ENCODE measurements at regions not wholly inside any gene's neighbourhood (a gene's known extent, or its start where the extent isn't known, plus 50 kb on each side); places are given as distances from the start of the nearest gene placed in this dataset.

GRCh38 chr4:136847881-136848621 lies 684.2 kb downstream of the PCDH18 start:
- Histone ChIP-seq H3K36me3 (ENCODE audit: control insufficient read depth, insufficient read depth, low read length) (no peaks in the 10 kb centered on the region), H3K27ac (ENCODE audit: low read length) (no peak overlapping the region), H3K9me3 (replicated peaks; ENCODE audit: control insufficient read depth, low read depth, low read length) (peaks cover 3% of the 10 kb centered on the region), H3K4me1 (ENCODE audit: control insufficient read depth, insufficient read depth, low read length) (no peaks in the 10 kb centered on the region), H3K4me3 (ENCODE audit: low read length) (no peak overlapping the region), H3K27me3 (ENCODE audit: control insufficient read depth, insufficient read depth, low read length) (no peaks in the 10 kb centered on the region)
- no peak for DNase-seq
- no CpG with 5 or more reads among the region's 6 CpGs for WGBS (ENCODE audit: insufficient coverage)

GRCh38 chr4:136841526-136841925 lies 690.8 kb downstream of the PCDH18 start:
- H3K4me3 ChIP-seq (ENCODE audit: low read length): no peak overlapping the region
- no peaks in the 10 kb centered on the region for H3K27me3 ChIP-seq (ENCODE audit: control insufficient read depth, insufficient read depth, low read length)
- no peak overlapping the region for H3K27ac ChIP-seq (ENCODE audit: low read length)
- no peak for DNase-seq
- H3K9me3 ChIP-seq (replicated peaks; ENCODE audit: control insufficient read depth, low read depth, low read length): no peaks in the 10 kb centered on the region
- WGBS (ENCODE audit: insufficient coverage): no CpG with 5 or more reads among the region's 2 CpGs
- no peaks in the 10 kb centered on the region for H3K36me3 ChIP-seq (ENCODE audit: control insufficient read depth, insufficient read depth, low read length)
- no peaks in the 10 kb centered on the region for H3K4me1 ChIP-seq (ENCODE audit: control insufficient read depth, insufficient read depth, low read length)

GRCh38 chr4:136838607-136839006 lies 693.7 kb downstream of the PCDH18 start:
- no peak for DNase-seq
- Histone ChIP-seq H3K4me1 (ENCODE audit: control insufficient read depth, insufficient read depth, low read length) (no peaks in the 10 kb centered on the region), H3K27ac (ENCODE audit: low read length) (no peak overlapping the region), H3K4me3 (ENCODE audit: low read length) (no peak overlapping the region), H3K27me3 (ENCODE audit: control insufficient read depth, insufficient read depth, low read length) (no peaks in the 10 kb centered on the region), H3K36me3 (ENCODE audit: control insufficient read depth, insufficient read depth, low read length) (no peaks in the 10 kb centered on the region), H3K9me3 (replicated peaks; ENCODE audit: control insufficient read depth, low read depth, low read length) (no peaks in the 10 kb centered on the region)

- H3K4me3 ChIP-seq (ENCODE audit: low read length): no peak overlapping the region
- H3K27ac ChIP-seq (ENCODE audit: low read length): no peak overlapping the region
- no peak for DNase-seq
- H3K27me3 ChIP-seq (ENCODE audit: control insufficient read depth, insufficient read depth, low read length): no peaks in the 10 kb centered on the region
- H3K9me3 ChIP-seq (replicated peaks; ENCODE audit: control insufficient read depth, low read depth, low read length): no peaks in the 10 kb centered on the region
- no peaks in the 10 kb centered on the region for H3K4me1 ChIP-seq (ENCODE audit: control insufficient read depth, insufficient read depth, low read length)
- WGBS (ENCODE audit: insufficient coverage): 60% methylated on average over 1 of the region's 3 CpGs
- no peaks in the 10 kb centered on the region for H3K36me3 ChIP-seq (ENCODE audit: control insufficient read depth, insufficient read depth, low read length)
Observed at GRCh38 chr4:136831553-136831952, 700.7 kb downstream of the PCDH18 start.

- Histone ChIP-seq H3K4me1 (ENCODE audit: control insufficient read depth, insufficient read depth, low read length) (no peaks in the 10 kb centered on the region), H3K9me3 (replicated peaks; ENCODE audit: control insufficient read depth, low read depth, low read length) (no peaks in the 10 kb centered on the region), H3K4me3 (ENCODE audit: low read length) (no peak overlapping the region), H3K27ac (ENCODE audit: low read length) (no peak overlapping the region), H3K27me3 (ENCODE audit: control insufficient read depth, insufficient read depth, low read length) (no peaks in the 10 kb centered on the region), H3K36me3 (ENCODE audit: control insufficient read depth, insufficient read depth, low read length) (no peaks in the 10 kb centered on the region)
- peak; percentile 30 for DNase-seq
Observed at GRCh38 chr4:136829280-136829679, 703.0 kb downstream of the PCDH18 start.

- Histone ChIP-seq H3K9me3 (replicated peaks; ENCODE audit: control insufficient read depth, low read depth, low read length) (no peaks in the 10 kb centered on the region), H3K4me1 (ENCODE audit: control insufficient read depth, insufficient read depth, low read length) (no peaks in the 10 kb centered on the region), H3K4me3 (ENCODE audit: low read length) (no peak overlapping the region), H3K27me3 (ENCODE audit: control insufficient read depth, insufficient read depth, low read length) (no peaks in the 10 kb centered on the region), H3K36me3 (ENCODE audit: control insufficient read depth, insufficient read depth, low read length) (no peaks in the 10 kb centered on the region), H3K27ac (ENCODE audit: low read length) (no peak overlapping the region)
- DNase-seq: no peak
- WGBS (ENCODE audit: insufficient coverage): 93% methylated on average over 8 of the region's 8 CpGs
Observed at GRCh38 chr4:136823020-136823419, 709.3 kb downstream of the PCDH18 start.

GRCh38 chr4:136818811-136819330 lies 713.4 kb downstream of the PCDH18 start:
- Histone ChIP-seq H3K27ac (ENCODE audit: low read length) (no peak overlapping the region), H3K9me3 (replicated peaks; ENCODE audit: control insufficient read depth, low read depth, low read length) (no peaks in the 10 kb centered on the region), H3K27me3 (ENCODE audit: control insufficient read depth, insufficient read depth, low read length) (no peaks in the 10 kb centered on the region), H3K4me3 (ENCODE audit: low read length) (no peak overlapping the region), H3K36me3 (ENCODE audit: control insufficient read depth, insufficient read depth, low read length) (no peaks in the 10 kb centered on the region), H3K4me1 (ENCODE audit: control insufficient read depth, insufficient read depth, low read length) (no peaks in the 10 kb centered on the region)
- WGBS (ENCODE audit: insufficient coverage): no CpG with 5 or more reads among the region's 1 CpG
- DNase-seq: no peak

- Histone ChIP-seq H3K9me3 (replicated peaks; ENCODE audit: control insufficient read depth, low read depth, low read length) (peaks cover 11% of the 10 kb centered on the region), H3K36me3 (ENCODE audit: control insufficient read depth, insufficient read depth, low read length) (no peaks in the 10 kb centered on the region), H3K27me3 (ENCODE audit: control insufficient read depth, insufficient read depth, low read length) (no peaks in the 10 kb centered on the region), H3K27ac (ENCODE audit: low read length) (no peak overlapping the region), H3K4me3 (ENCODE audit: low read length) (no peak overlapping the region), H3K4me1 (ENCODE audit: control insufficient read depth, insufficient read depth, low read length) (no peaks in the 10 kb centered on the region)
- WGBS (ENCODE audit: insufficient coverage): 97% methylated on average over 35 of the region's 42 CpGs
- no peak for DNase-seq
Observed at GRCh38 chr4:136812100-136812880, 720.0 kb downstream of the PCDH18 start.

GRCh38 chr4:136811496-136812077 lies 720.7 kb downstream of the PCDH18 start:
- no peaks in the 10 kb centered on the region for H3K36me3 ChIP-seq (ENCODE audit: control insufficient read depth, insufficient read depth, low read length)
- peaks cover 11% of the 10 kb centered on the region for H3K9me3 ChIP-seq (replicated peaks; ENCODE audit: control insufficient read depth, low read depth, low read length)
- no peak for DNase-seq
- no peak overlapping the region for H3K27ac ChIP-seq (ENCODE audit: low read length)
- no peaks in the 10 kb centered on the region for H3K27me3 ChIP-seq (ENCODE audit: control insufficient read depth, insufficient read depth, low read length)
- no peaks in the 10 kb centered on the region for H3K4me1 ChIP-seq (ENCODE audit: control insufficient read depth, insufficient read depth, low read length)
- no peak overlapping the region for H3K4me3 ChIP-seq (ENCODE audit: low read length)
- WGBS (ENCODE audit: insufficient coverage): 98% methylated on average over 14 of the region's 14 CpGs

GRCh38 chr4:136810626-136811025 lies 721.7 kb downstream of the PCDH18 start:
- Histone ChIP-seq H3K27me3 (ENCODE audit: control insufficient read depth, insufficient read depth, low read length) (no peaks in the 10 kb centered on the region), H3K9me3 (replicated peaks; ENCODE audit: control insufficient read depth, low read depth, low read length) (peaks cover 11% of the 10 kb centered on the region), H3K36me3 (ENCODE audit: control insufficient read depth, insufficient read depth, low read length) (no peaks in the 10 kb centered on the region), H3K4me3 (ENCODE audit: low read length) (no peak overlapping the region), H3K4me1 (ENCODE audit: control insufficient read depth, insufficient read depth, low read length) (no peaks in the 10 kb centered on the region), H3K27ac (ENCODE audit: low read length) (no peak overlapping the region)
- 98% methylated on average over 4 of the region's 6 CpGs for WGBS (ENCODE audit: insufficient coverage)
- DNase-seq: no peak

Data from muscle of leg (tissue), 3 donors.